ENCODE measurements at regions not wholly inside any gene's neighbourhood (a gene's known extent, or its start where the extent isn't known, plus 50 kb on each side); places are given as distances from the start of the nearest gene placed in this dataset.

- H3K36me3 ChIP-seq = no peaks in the 10 kb centered on the region
- H3K27ac ChIP-seq = no peak overlapping the region
- no peak for DNase-seq
- no peaks in the 10 kb centered on the region for H3K9me3 ChIP-seq
- TF ChIP-seq CTCF (IDR thresholded peaks at IDR 0.05) = no peak
- H3K9ac ChIP-seq (ENCODE audit: low read depth in 2 of 2, low read length in 2 of 2) = no peak overlapping the region
- no peaks in the 10 kb centered on the region for H3K27me3 ChIP-seq
- intact Hi-C loops (cut with DNase I) = no loop called here
- no peak overlapping the region for H3K4me3 ChIP-seq
- no peaks in the 10 kb centered on the region for H3K4me1 ChIP-seq
These were observed 534.7 kb downstream of the CDH10 start for GRCh38 chr5:24110004-24110615.

- H3K4me1 ChIP-seq = no peaks in the 10 kb centered on the region
- no peak overlapping the region for H3K4me3 ChIP-seq
- no peak overlapping the region for H3K9ac ChIP-seq (ENCODE audit: low read depth in 2 of 2, low read length in 2 of 2)
- no peaks in the 10 kb centered on the region for H3K36me3 ChIP-seq
- intact Hi-C loops (cut with DNase I) = no loop called here
- H3K9me3 ChIP-seq = no peaks in the 10 kb centered on the region
- H3K27ac ChIP-seq = no peak overlapping the region
- DNase-seq = no peak
- TF ChIP-seq CTCF (IDR thresholded peaks at IDR 0.05) = no peak
- no peaks in the 10 kb centered on the region for H3K27me3 ChIP-seq
These were observed 532.4 kb downstream of the CDH10 start for GRCh38 chr5:24112420-24112819.

GRCh38 chr5:24118351-24118750 is 526.4 kb downstream of the CDH10 start:
- Histone ChIP-seq H3K27me3 (no peaks in the 10 kb centered on the region), H3K9ac (ENCODE audit: low read depth in 2 of 2, low read length in 2 of 2) (no peak overlapping the region), H3K4me1 (no peaks in the 10 kb centered on the region), H3K9me3 (no peaks in the 10 kb centered on the region), H3K4me3 (no peak overlapping the region), H3K36me3 (no peaks in the 10 kb centered on the region), H3K27ac (no peak overlapping the region)
- intact Hi-C loops (cut with DNase I) = no loop called here
- TF ChIP-seq CTCF (IDR thresholded peaks at IDR 0.05) = no peak
- DNase-seq = no peak

- intact Hi-C loops (cut with DNase I) = no loop called here
- Histone ChIP-seq H3K4me3 (no peak overlapping the region), H3K4me1 (no peaks in the 10 kb centered on the region), H3K27ac (no peak overlapping the region), H3K9ac (ENCODE audit: low read depth in 2 of 2, low read length in 2 of 2) (no peak overlapping the region), H3K36me3 (no peaks in the 10 kb centered on the region), H3K27me3 (no peaks in the 10 kb centered on the region), H3K9me3 (no peaks in the 10 kb centered on the region)
- DNase-seq = no peak
- no peak for TF ChIP-seq CTCF (IDR thresholded peaks at IDR 0.05)
These were observed 509.2 kb downstream of the CDH10 start for GRCh38 chr5:24135536-24135935.

GRCh38 chr5:24141046-24141445 is 503.7 kb downstream of the CDH10 start:
- no peak for DNase-seq

More at GRCh38 chr5:24141046-24141445, 503.7 kb downstream of the CDH10 start:
- Histone ChIP-seq H3K9ac (ENCODE audit: low read depth in 2 of 2, low read length in 2 of 2) (no peak overlapping the region), H3K4me1 (no peaks in the 10 kb centered on the region), H3K27me3 (no peaks in the 10 kb centered on the region), H3K27ac (no peak overlapping the region), H3K4me3 (no peak overlapping the region), H3K36me3 (no peaks in the 10 kb centered on the region), H3K9me3 (no peaks in the 10 kb centered on the region)
- intact Hi-C loops (cut with DNase I) = no loop called here
- TF ChIP-seq CTCF (IDR thresholded peaks at IDR 0.05) = no peak
